Activated T-cell treated with anti-CD3 and anti-CD28 coated beads, Interleukin-2, amount 50 U/mL, for 4 hours (primary cell): ENCODE measurements at regions not wholly inside any gene's neighbourhood (a gene's known extent, or its start where the extent isn't known, plus 50 kb on each side); places are given as distances from the start of the nearest gene placed in this dataset.

Source experiments
- ATAC-seq, 2 donors: fragments of 200-7000 bp; cut with Tn5 transposase; one replicate each; pipeline ENCODE4 v1.10.0; 2021
- DNase-seq: peaks from one replicate; pipeline ENCODE4 v3.0.0-alpha.2; 2020
- H3K27me3 Mint-ChIP-seq: one replicate; pipeline ENCODE4 v1.8.0; 2021; ENCODE audit warnings: low read depth, mixed read lengths
- H3K36me3 Mint-ChIP-seq: one replicate; pipeline ENCODE4 v1.8.0; 2022; ENCODE audit warnings: mixed read lengths; ENCODE audit not compliant: insufficient read depth
- H3K4me1 Mint-ChIP-seq: one replicate; pipeline ENCODE4 v1.8.0; 2021; ENCODE audit warnings: low read depth, mixed read lengths
- H3K4me3 Mint-ChIP-seq: one replicate; pipeline ENCODE4 v1.8.0; 2021; ENCODE audit warnings: mild to moderate bottlenecking, moderate library complexity, mixed read lengths
- H3K9me3 Mint-ChIP-seq: one replicate; pipeline ENCODE4 v1.8.0; 2021; ENCODE audit warnings: mixed read lengths

DNA sequence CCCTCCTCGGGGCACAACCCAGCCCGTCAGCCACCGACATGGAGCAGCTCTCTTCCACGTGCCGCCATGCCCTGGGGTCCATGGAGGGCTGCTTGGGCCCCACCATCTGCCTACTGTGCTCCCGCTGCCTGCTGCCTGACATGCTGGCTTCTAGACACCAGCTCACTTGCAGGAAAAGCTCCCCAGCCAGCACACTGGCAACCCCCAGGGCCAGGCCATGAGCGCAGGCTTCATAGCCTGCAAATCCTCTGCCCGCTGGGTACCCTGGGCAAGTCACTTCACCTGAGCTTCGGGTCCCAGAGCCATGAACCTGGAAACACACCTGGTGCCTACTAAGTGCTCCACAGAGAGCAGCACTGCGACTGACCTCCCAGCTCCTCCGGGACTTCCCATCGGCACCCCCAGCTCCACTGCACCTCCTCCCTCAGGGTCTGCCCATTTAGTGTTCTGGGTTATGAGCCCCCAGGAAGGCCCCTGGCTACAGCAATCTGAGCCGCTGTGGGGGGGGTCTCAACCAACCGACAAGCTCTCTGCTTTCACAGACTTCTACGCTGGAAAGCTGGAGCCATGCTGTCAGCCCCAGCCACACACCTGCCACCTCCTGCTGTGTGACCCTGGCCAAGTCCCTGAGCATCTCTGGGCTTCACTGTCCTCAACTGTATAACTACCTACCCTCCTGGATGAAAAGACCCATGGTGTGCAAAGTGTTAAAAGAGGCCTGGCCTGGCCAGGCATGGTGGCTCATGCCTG lies 139.2 kb downstream of the CRYBB2 start:
- no peak overlapping the region for H3K4me3 Mint-ChIP-seq

DNA sequence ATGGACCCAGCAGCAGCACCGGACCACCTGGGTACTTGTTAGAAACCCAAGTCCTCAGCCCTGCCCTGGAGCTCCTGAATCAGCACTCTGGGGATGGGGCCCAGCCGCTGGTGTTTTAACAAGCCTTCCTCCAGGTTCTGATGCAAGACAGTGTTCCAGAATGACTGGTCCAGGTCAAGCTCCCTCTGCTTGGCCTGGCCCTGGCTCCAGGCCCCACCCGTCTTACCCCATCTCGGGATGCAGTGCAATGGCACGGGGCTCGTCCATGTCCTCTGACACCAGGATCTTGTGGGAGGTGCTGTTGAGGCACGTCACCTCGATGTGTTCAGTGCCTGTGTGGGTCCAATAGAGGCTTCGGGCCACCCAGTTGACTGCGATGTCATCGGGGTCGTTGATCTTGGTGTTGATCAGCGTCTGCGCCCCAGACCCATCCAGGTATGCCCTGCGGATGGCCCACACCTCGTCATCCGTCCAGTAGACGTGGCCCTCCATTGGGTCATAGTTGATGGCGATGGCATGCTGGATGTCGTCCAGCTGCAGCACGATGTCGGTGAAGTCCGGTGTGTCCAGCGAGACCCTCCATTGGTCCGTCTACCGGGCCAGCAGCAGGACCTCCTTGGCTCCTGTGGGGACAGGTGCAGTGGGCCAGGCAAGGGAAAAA lies 140.3 kb downstream of the CRYBB2 start:
- Mint-ChIP-seq H3K9me3 (no peaks in the 10 kb centered on the region), H3K36me3 (peaks cover 16% of the 10 kb centered on the region), H3K4me1 (no peaks in the 10 kb centered on the region), H3K4me3 (no peak overlapping the region), H3K27me3 (no peaks in the 10 kb centered on the region)
- ATAC-seq (no peak), DNase-seq (no peak)

More for the DNA sequence above, 139.2 kb downstream of the CRYBB2 start:
- Mint-ChIP-seq H3K36me3 (peaks cover 27% of the 10 kb centered on the region), H3K9me3 (no peaks in the 10 kb centered on the region), H3K4me1 (no peaks in the 10 kb centered on the region), H3K27me3 (no peaks in the 10 kb centered on the region)
- ATAC-seq (no peak), DNase-seq (no peak)

DNA sequence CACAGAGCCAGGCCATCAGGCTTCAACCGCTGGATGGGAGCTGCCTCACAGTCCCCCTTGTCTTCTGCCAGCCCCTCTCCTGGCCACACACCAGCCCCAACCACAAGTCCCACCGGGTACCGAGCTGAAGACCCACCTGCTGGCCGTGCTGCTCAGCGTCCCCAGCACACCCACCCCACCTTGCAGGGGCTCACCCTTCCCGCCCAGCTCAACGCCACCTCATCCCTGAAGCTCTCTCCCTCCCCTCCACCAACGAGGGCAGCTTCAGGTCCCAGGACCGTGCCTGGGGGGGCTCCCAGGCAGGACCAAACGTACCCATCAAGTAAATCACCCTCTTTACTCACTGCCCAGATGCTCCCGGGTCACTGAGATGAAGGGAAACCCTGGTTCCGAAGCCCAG lies 141.0 kb downstream of the CRYBB2 start:
- no peaks in the 10 kb centered on the region for H3K9me3 Mint-ChIP-seq
- H3K36me3 Mint-ChIP-seq = peaks cover 18% of the 10 kb centered on the region
- ATAC-seq (no peak), DNase-seq (no peak)
- H3K4me1 Mint-ChIP-seq = no peaks in the 10 kb centered on the region
- H3K4me3 Mint-ChIP-seq = no peak overlapping the region
- no peaks in the 10 kb centered on the region for H3K27me3 Mint-ChIP-seq

DNA sequence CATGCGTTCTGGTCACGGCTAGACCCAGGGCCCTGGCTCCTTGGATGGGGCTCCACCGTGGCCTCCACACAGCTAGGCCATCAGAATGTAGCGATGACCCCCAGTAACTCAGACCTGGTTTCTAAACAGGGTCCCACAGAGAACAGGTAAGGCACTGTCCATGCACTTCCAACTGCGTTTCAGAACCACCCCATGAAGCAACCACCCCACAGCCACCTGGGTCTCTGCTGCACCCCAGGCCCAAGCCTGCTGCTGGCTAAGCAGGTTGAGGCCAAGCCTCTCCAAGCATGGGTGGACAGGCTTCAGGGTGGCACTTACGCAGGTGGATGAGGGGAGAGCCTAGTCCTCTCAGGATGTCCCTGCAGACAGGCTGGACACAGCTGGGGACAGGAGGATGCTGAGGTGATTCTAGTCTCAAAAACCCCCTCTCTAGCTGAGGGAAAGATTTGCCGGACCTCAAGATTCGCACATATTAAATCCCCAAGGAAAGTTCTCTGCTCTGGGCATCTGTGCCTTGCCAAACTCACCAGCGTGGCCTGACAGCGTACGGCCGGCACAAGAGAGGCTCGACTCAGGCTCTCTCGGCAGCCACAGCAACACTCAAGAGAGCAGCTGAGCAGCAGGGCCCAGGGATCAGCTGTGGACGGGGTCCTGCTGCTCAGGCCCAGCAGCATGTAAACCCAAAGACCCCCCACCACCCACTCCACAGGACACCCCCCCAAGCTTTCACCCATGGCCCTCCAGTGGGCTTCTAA lies 141.6 kb downstream of the CRYBB2 start:
- ATAC-seq = no peak
- Mint-ChIP-seq H3K4me3 (no peak overlapping the region), H3K27me3 (no peaks in the 10 kb centered on the region), H3K36me3 (peaks cover 16% of the 10 kb centered on the region), H3K9me3 (no peaks in the 10 kb centered on the region), H3K4me1 (no peaks in the 10 kb centered on the region)
- no peak for DNase-seq

DNA sequence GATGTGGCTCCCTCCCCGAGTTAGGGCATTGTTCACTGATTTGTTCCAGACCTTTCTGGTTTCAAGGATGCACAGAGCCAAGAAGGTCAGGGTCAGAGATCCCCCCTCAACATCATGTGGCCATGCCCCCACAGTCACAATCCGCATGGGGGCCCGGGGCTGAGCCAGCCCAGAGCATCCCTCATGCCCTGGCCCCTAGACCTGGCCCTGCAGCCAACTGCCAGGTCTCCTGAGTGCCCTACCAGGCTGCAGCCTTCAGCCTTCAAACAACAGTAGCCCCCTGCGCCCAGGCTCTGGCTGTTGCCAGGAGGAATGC lies 142.4 kb downstream of the CRYBB2 start:
- ATAC-seq = no peak
- H3K27me3 Mint-ChIP-seq = no peaks in the 10 kb centered on the region
- no peak overlapping the region for H3K4me3 Mint-ChIP-seq
- no peak for DNase-seq
- H3K36me3 Mint-ChIP-seq = peaks cover 10% of the 10 kb centered on the region
- no peaks in the 10 kb centered on the region for H3K4me1 Mint-ChIP-seq
- H3K9me3 Mint-ChIP-seq = no peaks in the 10 kb centered on the region

DNA sequence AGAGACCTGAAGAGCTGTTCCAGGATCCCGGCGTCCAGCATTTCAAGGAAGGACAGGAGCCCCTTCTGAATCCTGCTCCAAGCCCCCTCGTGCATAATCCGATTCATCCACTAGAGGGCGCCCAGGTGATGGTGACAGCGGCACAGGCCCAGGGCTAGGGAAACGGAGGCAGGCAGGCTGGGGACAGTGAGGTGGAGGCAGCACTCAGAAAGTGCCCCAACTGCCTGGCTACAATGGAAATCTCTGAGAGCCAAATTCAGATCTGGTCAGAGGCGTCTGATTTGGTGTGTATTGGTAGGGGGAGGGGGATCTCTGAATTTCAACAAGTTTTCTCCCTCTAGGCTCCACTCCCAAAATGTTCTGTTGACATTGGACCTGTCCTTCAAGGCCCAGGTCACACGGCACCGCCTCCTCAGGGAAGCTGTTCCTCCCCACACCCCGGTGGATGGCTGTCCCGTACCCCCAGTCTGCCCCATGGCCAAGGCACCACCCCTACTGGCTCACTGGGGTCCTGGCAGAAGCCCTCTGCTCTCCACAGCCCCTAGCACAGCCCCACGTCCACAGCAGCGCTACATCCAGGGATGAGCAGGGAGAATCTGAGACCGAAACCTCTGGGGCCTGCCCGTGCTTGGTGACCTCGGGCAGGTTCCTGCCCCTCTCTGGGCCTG lies 142.9 kb downstream of the CRYBB2 start:
- Mint-ChIP-seq H3K27me3 (no peaks in the 10 kb centered on the region), H3K36me3 (peaks cover 6% of the 10 kb centered on the region), H3K4me3 (no peak overlapping the region), H3K9me3 (no peaks in the 10 kb centered on the region), H3K4me1 (no peaks in the 10 kb centered on the region)
- peak; percentile 75 to 76 for ATAC-seq
- peak; percentile 66 for DNase-seq

DNA sequence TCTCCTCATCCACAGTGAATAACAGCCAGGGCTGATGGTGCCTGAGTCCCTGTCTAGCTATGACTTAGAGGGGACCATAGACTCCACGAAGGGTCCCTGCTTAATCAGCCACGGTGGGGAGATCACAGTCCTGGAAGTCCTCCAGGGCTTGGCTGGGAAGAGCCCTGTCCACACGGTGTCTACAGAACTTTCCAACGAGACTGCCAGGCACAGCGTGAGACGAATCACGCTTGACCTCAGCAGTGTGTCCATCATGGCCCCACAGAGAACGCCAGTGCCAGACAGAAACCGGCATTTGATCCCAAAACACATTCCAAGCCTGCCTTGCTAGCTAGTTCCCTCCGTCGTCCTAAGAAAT lies 143.4 kb downstream of the CRYBB2 start:
- no peaks in the 10 kb centered on the region for H3K4me1 Mint-ChIP-seq
- H3K36me3 Mint-ChIP-seq = peaks cover 2% of the 10 kb centered on the region
- H3K9me3 Mint-ChIP-seq = no peaks in the 10 kb centered on the region
- ATAC-seq (no peak), DNase-seq (no peak)
- no peaks in the 10 kb centered on the region for H3K27me3 Mint-ChIP-seq
- H3K4me3 Mint-ChIP-seq = no peak overlapping the region

DNA sequence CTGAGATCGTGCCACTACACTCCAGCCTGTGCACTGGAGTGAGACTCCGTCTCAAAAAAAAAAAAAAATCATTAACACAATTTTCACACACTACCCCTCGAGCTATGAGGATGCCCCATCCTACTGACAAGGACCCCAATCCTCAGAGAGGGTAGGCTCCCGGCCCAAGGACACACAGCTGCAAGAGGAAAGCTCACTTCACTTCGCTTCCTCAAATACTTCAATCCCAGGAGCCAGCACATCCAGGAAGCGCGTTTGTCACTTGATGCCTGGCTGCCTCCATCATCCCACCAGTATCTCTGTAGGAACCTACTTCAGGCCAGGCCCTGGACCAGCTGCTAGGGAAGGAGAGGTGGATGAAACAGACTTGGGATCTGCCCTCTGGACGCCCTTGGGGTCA lies 144.0 kb downstream of the CRYBB2 start:
- ATAC-seq (no peak), DNase-seq (no peak)
- Mint-ChIP-seq H3K36me3 (peaks cover 2% of the 10 kb centered on the region), H3K4me1 (no peaks in the 10 kb centered on the region), H3K27me3 (no peaks in the 10 kb centered on the region), H3K4me3 (no peak overlapping the region), H3K9me3 (no peaks in the 10 kb centered on the region)

DNA sequence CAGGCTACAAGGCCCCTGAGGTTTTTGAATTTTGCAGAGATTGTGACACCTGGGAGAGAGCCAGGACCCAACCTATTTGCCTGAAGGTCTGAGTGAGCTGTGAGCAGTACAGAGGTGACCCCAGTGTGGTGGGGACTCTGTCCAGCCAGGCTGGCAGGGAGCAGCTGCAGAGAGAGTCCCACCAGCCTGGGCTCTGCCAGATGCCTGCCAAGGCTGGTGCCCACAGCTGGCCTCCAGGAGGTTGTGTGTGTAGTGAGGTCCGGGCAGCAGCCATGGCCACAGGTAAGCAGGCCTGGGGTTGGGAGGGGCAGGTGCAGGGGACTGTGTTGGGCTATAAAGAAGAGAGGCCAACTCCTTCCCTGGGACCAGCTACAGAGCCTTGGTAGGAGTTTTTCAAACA lies 144.8 kb downstream of the CRYBB2 start:
- H3K4me3 Mint-ChIP-seq = no peak overlapping the region
- ATAC-seq (no peak), DNase-seq (no peak)
- H3K9me3 Mint-ChIP-seq = no peaks in the 10 kb centered on the region
- peaks cover 2% of the 10 kb centered on the region for H3K36me3 Mint-ChIP-seq
- no peaks in the 10 kb centered on the region for H3K4me1 Mint-ChIP-seq
- H3K27me3 Mint-ChIP-seq = no peaks in the 10 kb centered on the region

DNA sequence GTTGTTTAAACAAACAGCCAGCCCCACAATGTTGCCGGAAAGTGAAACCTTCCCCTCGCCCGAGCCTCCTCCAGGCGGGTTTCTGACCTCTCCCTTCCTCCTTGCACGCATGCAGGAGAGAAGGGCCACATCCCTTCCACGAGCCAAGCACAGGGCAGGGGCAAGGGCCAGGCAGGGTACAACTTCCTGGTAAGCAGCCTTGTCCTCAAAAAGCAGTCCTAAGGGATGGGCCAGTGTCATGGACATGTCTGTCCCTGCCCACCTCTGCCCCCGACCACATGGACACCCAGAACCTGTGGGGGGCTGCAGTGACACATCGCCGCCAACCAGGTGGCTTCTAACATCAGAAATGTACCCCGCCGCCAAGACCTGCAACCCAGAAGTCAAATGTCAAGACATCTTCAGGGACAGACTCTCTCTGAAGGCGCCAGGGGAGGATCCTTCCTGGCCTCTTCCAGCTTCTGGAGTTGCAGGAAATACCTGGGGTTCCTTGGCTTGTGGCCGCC lies 145.3 kb downstream of the CRYBB2 start:
- DNase-seq = no peak
- no peak for ATAC-seq
- Mint-ChIP-seq H3K4me3 (no peak overlapping the region), H3K4me1 (no peaks in the 10 kb centered on the region), H3K36me3 (peaks cover 2% of the 10 kb centered on the region), H3K9me3 (no peaks in the 10 kb centered on the region), H3K27me3 (no peaks in the 10 kb centered on the region)

DNA sequence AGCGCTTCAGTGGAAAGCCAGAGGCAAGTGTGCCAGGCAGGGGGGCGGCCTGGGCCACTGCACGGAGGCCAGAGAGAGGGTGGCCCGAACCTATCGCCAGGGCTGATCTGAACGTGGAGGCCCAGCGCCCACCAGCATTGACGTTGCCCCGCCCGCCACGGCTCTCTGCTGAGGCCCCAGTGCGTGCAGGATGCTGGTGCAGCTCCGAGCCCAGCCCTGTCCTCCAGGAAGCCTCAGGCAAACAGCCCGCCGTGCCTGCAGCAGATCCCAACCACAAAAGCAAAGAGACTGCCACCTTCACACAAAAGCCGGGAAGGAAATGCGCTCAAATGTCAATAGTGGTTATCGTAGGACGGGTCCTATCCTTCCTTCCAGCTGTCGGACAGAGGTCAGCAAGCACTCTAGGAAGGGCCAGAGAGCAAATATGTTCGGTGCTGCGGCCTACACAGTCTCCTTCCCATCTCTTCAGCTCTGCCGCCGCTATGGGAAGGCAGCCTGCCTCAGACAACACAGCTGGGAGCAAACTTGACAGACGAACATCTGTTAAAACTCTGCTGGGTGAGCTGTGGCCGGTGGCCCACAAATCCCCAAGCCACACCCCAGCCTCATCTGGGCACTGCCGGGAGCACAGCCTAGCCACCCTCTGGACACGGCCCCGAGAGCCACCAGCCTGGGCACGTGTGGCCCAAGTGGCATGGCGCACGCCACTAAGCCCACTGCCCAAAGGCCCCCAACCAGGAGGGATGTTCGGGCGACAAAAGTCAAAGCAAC lies 146.2 kb downstream of the CRYBB2 start:
- H3K36me3 Mint-ChIP-seq = peaks cover 4% of the 10 kb centered on the region
- H3K4me1 Mint-ChIP-seq = no peaks in the 10 kb centered on the region
- no peaks in the 10 kb centered on the region for H3K27me3 Mint-ChIP-seq
- H3K4me3 Mint-ChIP-seq = no peak overlapping the region
- H3K9me3 Mint-ChIP-seq = no peaks in the 10 kb centered on the region
- ATAC-seq (no peak), DNase-seq (no peak)

DNA sequence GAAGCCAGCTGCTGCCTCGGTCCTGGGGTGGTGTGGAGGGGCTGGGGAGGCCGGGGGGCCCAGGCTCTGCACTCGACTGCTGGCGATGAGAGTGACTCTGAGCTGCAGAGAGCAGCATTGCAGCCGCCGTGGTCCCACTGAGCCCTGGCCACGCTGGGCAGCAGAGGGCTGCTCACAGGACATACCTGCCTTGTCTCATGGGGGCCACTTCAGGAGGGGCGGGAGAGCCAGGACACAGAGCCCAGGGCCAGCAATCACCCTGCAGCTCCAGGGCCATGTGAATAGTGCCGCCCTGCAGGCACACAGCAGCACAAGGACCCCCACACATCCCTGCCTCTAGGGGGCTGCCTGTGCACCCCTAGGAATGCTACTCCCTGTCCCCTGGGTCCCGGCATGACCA lies 147.0 kb downstream of the CRYBB2 start:
- Mint-ChIP-seq H3K27me3 (no peaks in the 10 kb centered on the region), H3K9me3 (no peaks in the 10 kb centered on the region), H3K4me3 (no peak overlapping the region), H3K4me1 (no peaks in the 10 kb centered on the region), H3K36me3 (peaks cover 7% of the 10 kb centered on the region)
- ATAC-seq (no peak), DNase-seq (no peak)

DNA sequence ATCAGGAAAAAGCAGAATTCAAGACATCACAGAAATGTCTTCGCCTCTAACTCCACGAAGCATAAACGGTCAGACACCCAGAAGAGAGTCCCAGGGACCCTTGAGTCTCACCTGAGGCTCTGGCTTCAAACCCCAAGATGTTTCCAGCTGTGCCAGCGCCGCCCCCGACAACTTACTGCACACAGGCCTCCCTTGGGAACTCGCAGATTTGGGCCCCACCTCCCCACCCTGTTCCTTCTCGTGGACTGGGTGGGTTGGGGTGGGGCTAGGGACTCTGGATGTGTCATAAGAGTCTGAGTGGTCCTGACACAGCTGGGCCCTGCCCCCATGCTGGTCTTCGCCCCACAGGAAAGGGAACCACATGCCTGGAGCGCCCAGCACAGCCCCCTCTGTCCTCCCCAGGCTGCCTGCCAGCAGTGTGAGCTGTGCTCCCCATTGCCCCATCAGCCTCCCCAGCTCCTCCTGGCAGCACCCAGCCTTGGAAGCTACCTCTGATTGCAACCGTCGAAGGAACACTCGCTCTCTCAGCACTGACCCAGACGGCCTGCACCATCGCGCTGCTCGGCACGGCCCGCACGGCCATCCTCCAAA lies 147.5 kb downstream of the CRYBB2 start:
- Mint-ChIP-seq H3K4me1 (no peaks in the 10 kb centered on the region), H3K27me3 (no peaks in the 10 kb centered on the region), H3K9me3 (no peaks in the 10 kb centered on the region), H3K36me3 (peaks cover 8% of the 10 kb centered on the region), H3K4me3 (no peak overlapping the region)
- DNase-seq (no peak), ATAC-seq (no peak)

DNA sequence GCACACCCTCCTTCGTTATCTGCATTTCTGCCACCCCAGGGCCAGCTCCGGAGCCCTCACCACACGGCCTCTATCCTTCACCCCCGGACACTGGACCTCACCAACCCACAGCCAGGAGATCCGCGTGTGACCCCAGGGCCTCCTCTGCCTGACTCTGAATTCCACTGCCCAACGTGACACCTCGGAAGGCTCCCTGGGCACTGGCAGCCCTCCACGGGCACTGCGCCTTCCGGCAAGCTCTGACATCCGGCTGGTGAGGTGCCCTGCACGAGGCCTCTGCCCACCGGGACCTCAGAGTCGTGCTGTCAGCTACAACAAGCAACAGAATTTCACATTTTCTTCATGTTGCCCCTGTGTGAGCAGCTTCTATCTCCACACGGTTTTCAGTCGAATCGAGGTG lies 148.3 kb downstream of the CRYBB2 start:
- ATAC-seq = no peak

More for the DNA sequence above, 148.3 kb downstream of the CRYBB2 start:
- H3K4me1 Mint-ChIP-seq = no peaks in the 10 kb centered on the region
- H3K36me3 Mint-ChIP-seq = peaks cover 8% of the 10 kb centered on the region
- no peak for DNase-seq
- no peak overlapping the region for H3K4me3 Mint-ChIP-seq
- H3K9me3 Mint-ChIP-seq = no peaks in the 10 kb centered on the region
- no peaks in the 10 kb centered on the region for H3K27me3 Mint-ChIP-seq
